ENCODE measurements at regions not wholly inside any gene's neighbourhood (a gene's known extent, or its start where the extent isn't known, plus 50 kb on each side); places are given as distances from the start of the nearest gene placed in this dataset.

- no peak for DNase-seq (ENCODE audit: low read depth in 2 of 3, low spot score in 2 of 3)
These were observed 243.8 kb upstream of the FOXQ1 start for GRCh38 chr6:1068068-1068467.

GRCh38 chr6:1067346-1067745 is 244.6 kb upstream of the FOXQ1 start:
- no peak for DNase-seq (ENCODE audit: low read depth in 2 of 3, low spot score in 2 of 3)

- no peak for DNase-seq (ENCODE audit: low read depth in 2 of 3, low spot score in 2 of 3)
These were observed 245.3 kb upstream of the FOXQ1 start for GRCh38 chr6:1066449-1067090.

- no peak for DNase-seq (ENCODE audit: low read depth in 2 of 3, low spot score in 2 of 3)
These were observed 245.9 kb upstream of the FOXQ1 start for GRCh38 chr6:1065986-1066385.

GRCh38 chr6:1063671-1064355 is 248.1 kb upstream of the FOXQ1 start:
- DNase-seq (ENCODE audit: low read depth in 2 of 3, low spot score in 2 of 3): no peak

GRCh38 chr6:1062786-1063545 is 248.9 kb upstream of the FOXQ1 start:
- DNase-seq (ENCODE audit: low read depth in 2 of 3, low spot score in 2 of 3): no peak

- DNase-seq (ENCODE audit: low read depth in 2 of 3, low spot score in 2 of 3): no peak
These were observed 252.3 kb upstream of the FOXQ1 start for GRCh38 chr6:1059596-1059995.

- DNase-seq (ENCODE audit: low read depth in 2 of 3, low spot score in 2 of 3): no peak
These were observed 254.3 kb upstream of the FOXQ1 start for GRCh38 chr6:1057490-1058135.

- no peak for DNase-seq (ENCODE audit: low read depth in 2 of 3, low spot score in 2 of 3)
These were observed 256.6 kb upstream of the FOXQ1 start for GRCh38 chr6:1055015-1055921.

GRCh38 chr6:1054653-1055014 is 257.3 kb upstream of the FOXQ1 start:
- DNase-seq (ENCODE audit: low read depth in 2 of 3, low spot score in 2 of 3): no peak

- no peak for DNase-seq (ENCODE audit: low read depth in 2 of 3, low spot score in 2 of 3)
These were observed 258.3 kb upstream of the FOXQ1 start for GRCh38 chr6:1053586-1053985.

- no peak for DNase-seq (ENCODE audit: low read depth in 2 of 3, low spot score in 2 of 3)
These were observed 259.6 kb upstream of the FOXQ1 start for GRCh38 chr6:1052262-1052661.

GRCh38 chr6:1049900-1050299 is 262.0 kb upstream of the FOXQ1 start:
- DNase-seq (ENCODE audit: low read depth in 2 of 3, low spot score in 2 of 3): no peak

- DNase-seq (ENCODE audit: low read depth in 2 of 3, low spot score in 2 of 3): no peak
These were observed 262.7 kb upstream of the FOXQ1 start for GRCh38 chr6:1049170-1049569.

- DNase-seq (ENCODE audit: low read depth in 2 of 3, low spot score in 2 of 3): peak in 1 of 3 donors; percentile 4
These were observed 263.8 kb upstream of the FOXQ1 start for GRCh38 chr6:1047981-1048541.

- no peak for DNase-seq (ENCODE audit: low read depth in 2 of 3, low spot score in 2 of 3)
These were observed 266.7 kb upstream of the FOXQ1 start for GRCh38 chr6:1045239-1045638.

- DNase-seq (ENCODE audit: low read depth in 2 of 3, low spot score in 2 of 3): no peak
These were observed 267.7 kb upstream of the FOXQ1 start for GRCh38 chr6:1044040-1044836.

- no peak for DNase-seq (ENCODE audit: low read depth in 2 of 3, low spot score in 2 of 3)
These were observed 268.5 kb upstream of the FOXQ1 start for GRCh38 chr6:1043458-1043836.

Data from hematopoietic multipotent progenitor cell (in vitro differentiated cells).